H1 (cell line): ENCODE measurements at regions not wholly inside any gene's neighbourhood (a gene's known extent, or its start where the extent isn't known, plus 50 kb on each side); places are given as distances from the start of the nearest gene placed in this dataset.

ENCODE experiments used
- CTCF ChIA-PET: fragments of 300-600 bp; sonication (Branson Sonifier 250); formaldehyde crosslinking; loops from one replicate; lab custom pipeline; 2021; ENCODE audit not compliant: partially characterized antibody; lab: Charles Lee
- POLR2A ChIA-PET: fragments of 300-600 bp; sonication (Branson Sonifier 250); formaldehyde crosslinking; loops from one replicate; lab custom pipeline; 2021; ENCODE audit warnings: inconsistent platforms; ENCODE audit not compliant: partially characterized antibody; lab: Charles Lee
- DNase-seq, 2 experiments: peaks; one replicate each; pipeline versions ENCODE4 v3.0.0 to v3.0.0-alpha.2; 2010 to 2022; ENCODE audit warnings: low spot score in 2 of 2, low read depth in 1 of 2, mixed read lengths in 1 of 2
- FAIRE-seq: peaks from 2 replicates; lab custom pipeline; 2011; peaks lifted over from hg19 to GRCh38; lab: Jason Lieb, UNC
- H2AFZ ChIP-seq: 2 replicates; pipeline ENCODE4 v1.8.1; 2012; ENCODE audit warnings: low read length, inconsistent platforms
- H2AK5ac ChIP-seq: 2 replicates; pipeline ENCODE4 v1.6.1; 2013; ENCODE audit warnings: low read depth, low read length
- H2BK120ac ChIP-seq: replicated peaks from 2 replicates; pipeline ENCODE3; 2013; ENCODE audit warnings: low read depth, low read length, inconsistent platforms
- H2BK12ac ChIP-seq: 2 replicates; pipeline ENCODE4 v1.6.1; 2013; ENCODE audit warnings: low read depth, low read length
- H2BK15ac ChIP-seq: 2 replicates; pipeline ENCODE4 v1.6.1; 2013; ENCODE audit warnings: low read length
- H2BK20ac ChIP-seq: 2 replicates; pipeline ENCODE4 v1.6.1; 2013; ENCODE audit warnings: low read length
- H2BK5ac ChIP-seq: 2 replicates; pipeline ENCODE4 v1.6.1; 2013; ENCODE audit warnings: low read depth, low read length
- H3K14ac ChIP-seq: 2 replicates; pipeline ENCODE4 v1.6.1; 2013; ENCODE audit warnings: inconsistent platforms; ENCODE audit not compliant: insufficient read length
- H3K18ac ChIP-seq: 2 replicates; pipeline ENCODE4 v1.6.1; 2013; ENCODE audit warnings: low read length; ENCODE audit errors: extremely low read depth
- H3K23ac ChIP-seq: 2 replicates; pipeline ENCODE4 v1.6.1; 2013; ENCODE audit warnings: inconsistent platforms; ENCODE audit not compliant: insufficient read length
- H3K23me2 ChIP-seq: 2 replicates; pipeline ENCODE4 v1.6.1; 2013; ENCODE audit warnings: low read depth, low read length
- H3K27ac ChIP-seq: 2 replicates; pipeline ENCODE4 v1.6.1; 2011; ENCODE audit warnings: low read depth, low read length, inconsistent platforms
- H3K27me3 ChIP-seq, 4 experiments: replicated peaks in 1 of 4; 1 replicate in 1 of 4; 2 replicates in 3 of 4; pipeline versions ENCODE4 v1.6.1 to v1.8.1; 2011 to 2013; ENCODE audit warnings: low read length in 3 of 4, mild to moderate bottlenecking in 3 of 4, inconsistent platforms in 2 of 4, mixed read lengths in 2 of 4, moderate library complexity in 1 of 4; ENCODE audit not compliant: control insufficient read depth in 3 of 4, insufficient read depth in 3 of 4; ENCODE audit errors: extremely low read depth in 1 of 4
- H3K36me3 ChIP-seq, 4 experiments: 2 replicates each; pipeline versions ENCODE4 v1.6.1 to v1.8.1; 2011 to 2013; ENCODE audit warnings: mild to moderate bottlenecking in 4 of 4, low read length in 3 of 4, moderate library complexity in 2 of 4, control low read depth in 1 of 4, inconsistent platforms in 1 of 4; ENCODE audit not compliant: insufficient read depth in 4 of 4, control insufficient read depth in 2 of 4
- H3K4ac ChIP-seq: replicated peaks from 2 replicates; pipeline ENCODE3; 2013; ENCODE audit warnings: low read length, low read depth, mixed read lengths, inconsistent platforms; ENCODE audit not compliant: insufficient read length
- H3K4me1 ChIP-seq, 4 experiments: replicated peaks in 1 of 4; 1 replicate in 1 of 4; 2 replicates in 3 of 4; pipeline versions ENCODE4 v1.6.1 to v1.8.1; 2011 to 2013; ENCODE audit warnings: low read length in 3 of 4, inconsistent platforms in 2 of 4, mixed read lengths in 1 of 4; ENCODE audit not compliant: insufficient read depth in 4 of 4, control insufficient read depth in 3 of 4
- H3K4me2 ChIP-seq, 2 experiments: 2 replicates each; pipeline versions ENCODE4 v1.6.1 to v1.8.1; 2011 to 2013; ENCODE audit warnings: low read depth in 2 of 2, low read length in 2 of 2, control low read depth in 1 of 2, inconsistent platforms in 1 of 2, mild to moderate bottlenecking in 1 of 2; ENCODE audit not compliant: insufficient read depth in 1 of 2
- H3K4me3 ChIP-seq, 4 experiments: fragments of 200-600, 300-600 bp in 1 of 4; sonication (generic), shearing (Covaris generic), sonication (Bioruptor Twin) in 1 of 4; 2 replicates each; pipeline versions ENCODE4 v1.5.1 to v1.8.1; 2011 to 2016; ENCODE audit warnings: low read length in 4 of 4, low read depth in 3 of 4, control low read depth in 2 of 4, inconsistent platforms in 2 of 4, mild to moderate bottlenecking in 2 of 4, mixed read lengths in 1 of 4, moderate library complexity in 1 of 4; ENCODE audit not compliant: insufficient read depth in 2 of 4; ENCODE audit errors: extremely low read depth in 1 of 4
- H3K56ac ChIP-seq: replicated peaks from 2 replicates; pipeline ENCODE3; 2013; ENCODE audit warnings: low read depth, mild to moderate bottlenecking, mixed read lengths, low read length, inconsistent platforms; ENCODE audit not compliant: insufficient read length
- H3K79me1 ChIP-seq: 2 replicates; pipeline ENCODE4 v1.6.1; 2013; ENCODE audit warnings: low read depth, low read length, control low read depth
- H3K79me2 ChIP-seq, 2 experiments: 2 replicates each; pipeline versions ENCODE4 v1.6.1 to v1.8.1; 2012 to 2013; ENCODE audit warnings: low read length in 2 of 2, mild to moderate bottlenecking in 2 of 2, inconsistent platforms in 1 of 2; ENCODE audit not compliant: insufficient read depth in 2 of 2, control insufficient read depth in 1 of 2
- H3K9ac ChIP-seq, 4 experiments: replicated peaks in 1 of 4; 1 replicate in 1 of 4; 2 replicates in 3 of 4; pipeline versions ENCODE4 v1.6.1 to v1.8.1; 2011 to 2013; ENCODE audit warnings: low read depth in 3 of 4, low read length in 3 of 4, control low read depth in 2 of 4, mild to moderate bottlenecking in 2 of 4, moderate library complexity in 2 of 4, inconsistent platforms in 1 of 4; ENCODE audit errors: extremely low read depth in 1 of 4
- H3K9me3 ChIP-seq, 2 experiments: 2 replicates each; pipeline versions ENCODE4 v1.6.1 to v1.8.1; 2012 to 2013; ENCODE audit warnings: mild to moderate bottlenecking in 2 of 2, moderate library complexity in 2 of 2, control low read depth in 1 of 2, inconsistent platforms in 1 of 2, low read depth in 1 of 2, low read length in 1 of 2, mixed read lengths in 1 of 2; ENCODE audit not compliant: insufficient read depth in 2 of 2
- H4K20me1 ChIP-seq, 2 experiments: replicated peaks in 1 of 2; 2 replicates each; pipeline versions ENCODE3 to v1.8.1; 2011 to 2013; ENCODE audit warnings: inconsistent platforms in 2 of 2, low read length in 2 of 2, mild to moderate bottlenecking in 1 of 2; ENCODE audit not compliant: insufficient read depth in 2 of 2, control insufficient read depth in 1 of 2
- H4K5ac ChIP-seq: 2 replicates; pipeline ENCODE4 v1.6.1; 2013; ENCODE audit warnings: low read length, low read depth, mixed read lengths, inconsistent platforms; ENCODE audit not compliant: insufficient read length
- H4K8ac ChIP-seq: 2 replicates; pipeline ENCODE4 v1.8.0; 2013; ENCODE audit warnings: mild to moderate bottlenecking, moderate library complexity, low read length, inconsistent platforms; ENCODE audit not compliant: insufficient read depth; ENCODE audit errors: extremely low read depth
- H4K91ac ChIP-seq: replicated peaks from 2 replicates; pipeline ENCODE3; 2013; ENCODE audit warnings: low read length, mixed read lengths, inconsistent platforms; ENCODE audit not compliant: insufficient read length
- ATF3 ChIP-seq: IDR thresholded peaks from 2 replicates; pipeline ENCODE4 v1.6.1; 2011; ENCODE audit warnings: low read depth, mild to moderate bottlenecking, low read length; ENCODE audit not compliant: insufficient read depth
- BRCA1 ChIP-seq: IDR thresholded peaks from 2 replicates; pipeline ENCODE4 v1.6.1; 2012; ENCODE audit warnings: low read depth, low read length, improper control_type of control experiment
- JUN ChIP-seq: IDR thresholded peaks from 2 replicates; pipeline ENCODE4 v1.6.1; 2011; ENCODE audit warnings: low read depth, mild to moderate bottlenecking, improper control_type of control experiment, low read length
- KDM1A ChIP-seq: fragments of 200-600, 300-600 bp; sonication (generic); IDR thresholded peaks from 2 replicates; pipeline ENCODE4 v1.7.1; 2016; ENCODE audit warnings: mild to moderate bottlenecking, low read length, borderline replicate concordance
- NANOG ChIP-seq: IDR thresholded peaks from 2 replicates; pipeline ENCODE4 v1.6.1; 2011; ENCODE audit warnings: low read length, low read depth, mild to moderate bottlenecking, inconsistent platforms; ENCODE audit not compliant: insufficient read depth, poor library complexity, severe bottlenecking
- NRF1 ChIP-seq: IDR thresholded peaks from 2 replicates; pipeline ENCODE4 v1.6.1; 2011; ENCODE audit warnings: mild to moderate bottlenecking, low read depth, low read length, improper control_type of control experiment
- RAD21 ChIP-seq, 2 experiments: IDR thresholded peaks in 1 of 2; conservative IDR thresholded peaks in 1 of 2; 2 replicates each; pipeline ENCODE4 v1.6.1; 2011; ENCODE audit warnings: low read depth in 2 of 2, low read length in 2 of 2, improper control_type of control experiment in 1 of 2, inconsistent platforms in 1 of 2, mild to moderate bottlenecking in 1 of 2, moderate library complexity in 1 of 2
- SRF ChIP-seq: IDR thresholded peaks from 2 replicates; pipeline ENCODE4 v1.6.1; 2011; ENCODE audit warnings: mild to moderate bottlenecking, low read depth, low read length, moderate library complexity
- whole genome bisulfite sequencing, 2 experiments: shearing (Covaris generic) in 1 of 2; methylation state at CpG; one replicate each; pipeline versions ENCODE4 v1.1.6 to v1.1.7; 2013 to 2015; ENCODE audit warnings: low lambda C conversion rate in 2 of 2, mixed read lengths in 2 of 2, inconsistent platforms in 1 of 2, low coverage in 1 of 2, missing lambda C conversion rate in 1 of 2; ENCODE audit not compliant: insufficient replicate concordance in 2 of 2, insufficient coverage in 1 of 2, insufficient read length in 1 of 2; ENCODE audit errors: extremely low coverage in 1 of 2, missing lambda C conversion rate in 1 of 2; 5-methylcytosine and 5-hydroxymethylcytosine counted together
- TF ChIP-seq, protein P1 (sequence below): IDR thresholded peaks from 2 replicates; pipeline ENCODE4 v1.6.1; 2012; ENCODE audit warnings: inconsistent platforms

- TF ChIP-seq JUN (no peak), KDM1A (no peak), NRF1 (no peak), ATF3 (no peak), RAD21 (IDR thresholded peaks at IDR 0.05 in 1 of 2, conservative IDR thresholded peaks at IDR 0.05 in 1 of 2; ENCODE audit: low read depth in 2 of 2, low read length in 2 of 2) (no peak), SRF (no peak), NANOG (no peak), BRCA1 (no peak)
- TF ChIP-seq, protein P1, sequence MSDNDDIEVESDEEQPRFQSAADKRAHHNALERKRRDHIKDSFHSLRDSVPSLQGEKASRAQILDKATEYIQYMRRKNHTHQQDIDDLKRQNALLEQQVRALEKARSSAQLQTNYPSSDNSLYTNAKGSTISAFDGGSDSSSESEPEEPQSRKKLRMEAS, result no peak
Measured at GRCh38 chr22:48226026-48227013, 1463.9 kb downstream of the TBC1D22A start.

More at GRCh38 chr22:48226026-48227013, 1463.9 kb downstream of the TBC1D22A start:
- H4K20me1 ChIP-seq, result no peaks in the 10 kb centered on the region
- no peak overlapping the region for H3K14ac ChIP-seq
- H3K9ac ChIP-seq, result no peak overlapping the region
- FAIRE-seq (no peak), DNase-seq (peak in 1 of 2 experiments; percentile 27)
- H2BK15ac ChIP-seq, result no peak overlapping the region
- H3K23me2 ChIP-seq, result no peaks in the 10 kb centered on the region
- 89% methylated on average over 22 of the region's 23 CpGs; no CpG with 5 or more reads in 1 of the 2 experiments for WGBS, 2 experiments
- no peak overlapping the region for H3K23ac ChIP-seq
- H2AK5ac ChIP-seq, result no peak overlapping the region
- H3K27me3 ChIP-seq, result no peaks in the 10 kb centered on the region
- no peak overlapping the region for H3K27ac ChIP-seq
- H3K9me3 ChIP-seq, result no peaks in the 10 kb centered on the region
- H2AFZ ChIP-seq, result no peak overlapping the region
- H2BK5ac ChIP-seq, result no peak overlapping the region; the same call in 1 of the 2 replicates
- H3K4ac ChIP-seq, result no peak overlapping the region
- no peak overlapping the region for H2BK120ac ChIP-seq
- no peak overlapping the region for H4K8ac ChIP-seq
- H2BK20ac ChIP-seq, result no peak overlapping the region
- H4K91ac ChIP-seq, result no peak overlapping the region
- H3K36me3 ChIP-seq, result no peaks in the 10 kb centered on the region
- no peak overlapping the region for H3K4me3 ChIP-seq
- ChIA-PET POLR2A (no interaction called here), CTCF (no interaction called here)
- H3K56ac ChIP-seq, result no peak overlapping the region
- H3K18ac ChIP-seq, result no peak overlapping the region
- H2BK12ac ChIP-seq, result no peak overlapping the region
- H3K4me1 ChIP-seq, result no peaks in the 10 kb centered on the region
- H4K5ac ChIP-seq, result no peak overlapping the region
- no peaks in the 10 kb centered on the region for H3K79me1 ChIP-seq
- H3K79me2 ChIP-seq, result no peaks in the 10 kb centered on the region
- H3K4me2 ChIP-seq, result no peak overlapping the region
